PC-9 (cell line): ENCODE measurements at regions not wholly inside any gene's neighbourhood (a gene's known extent, or its start where the extent isn't known, plus 50 kb on each side); places are given as distances from the start of the nearest gene placed in this dataset.

ENCODE experiments used
- EZH2 ChIP-seq: fragments of 200-600 bp; sonication (generic); IDR thresholded peaks from 2 replicates; pipeline ENCODE4 v1.8.0; 2017; ENCODE audit warnings: antibody characterized with exemption, low read depth
- TF ChIP-seq, protein P1 (sequence below): fragments of 200-600 bp; sonication (generic); conservative IDR thresholded peaks from 2 replicates; pipeline ENCODE4 v1.6.1; 2017; ENCODE audit warnings: mixed run types, antibody characterized with exemption, mild to moderate bottlenecking, moderate library complexity

DNA sequence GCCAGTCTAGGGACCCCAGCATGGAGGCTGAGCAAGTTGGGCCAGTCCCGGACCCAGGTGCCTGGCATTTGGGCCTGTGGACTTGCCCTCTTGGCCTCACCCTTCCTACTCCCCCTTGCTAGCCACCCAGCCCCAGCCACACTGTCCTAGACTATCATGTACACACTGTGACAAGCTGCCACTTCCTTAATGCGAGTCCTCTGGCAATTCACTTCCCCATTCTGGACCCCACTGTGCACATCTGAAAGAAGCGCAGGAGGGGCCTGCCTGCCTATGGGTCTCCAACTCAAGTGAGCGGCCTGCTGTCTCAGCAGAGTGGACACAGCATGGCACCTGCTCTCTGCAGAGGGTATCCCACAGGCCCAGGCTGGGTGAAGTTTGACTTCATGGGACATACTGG, 68.5 kb upstream of the LMO1 start:
- TF ChIP-seq, protein P1, sequence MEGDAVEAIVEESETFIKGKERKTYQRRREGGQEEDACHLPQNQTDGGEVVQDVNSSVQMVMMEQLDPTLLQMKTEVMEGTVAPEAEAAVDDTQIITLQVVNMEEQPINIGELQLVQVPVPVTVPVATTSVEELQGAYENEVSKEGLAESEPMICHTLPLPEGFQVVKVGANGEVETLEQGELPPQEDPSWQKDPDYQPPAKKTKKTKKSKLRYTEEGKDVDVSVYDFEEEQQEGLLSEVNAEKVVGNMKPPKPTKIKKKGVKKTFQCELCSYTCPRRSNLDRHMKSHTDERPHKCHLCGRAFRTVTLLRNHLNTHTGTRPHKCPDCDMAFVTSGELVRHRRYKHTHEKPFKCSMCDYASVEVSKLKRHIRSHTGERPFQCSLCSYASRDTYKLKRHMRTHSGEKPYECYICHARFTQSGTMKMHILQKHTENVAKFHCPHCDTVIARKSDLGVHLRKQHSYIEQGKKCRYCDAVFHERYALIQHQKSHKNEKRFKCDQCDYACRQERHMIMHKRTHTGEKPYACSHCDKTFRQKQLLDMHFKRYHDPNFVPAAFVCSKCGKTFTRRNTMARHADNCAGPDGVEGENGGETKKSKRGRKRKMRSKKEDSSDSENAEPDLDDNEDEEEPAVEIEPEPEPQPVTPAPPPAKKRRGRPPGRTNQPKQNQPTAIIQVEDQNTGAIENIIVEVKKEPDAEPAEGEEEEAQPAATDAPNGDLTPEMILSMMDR = no peak
- no peak for TF ChIP-seq EZH2
